GM12878 (cell line): ENCODE measurements at regions not wholly inside any gene's neighbourhood (a gene's known extent, or its start where the extent isn't known, plus 50 kb on each side); places are given as distances from the start of the nearest gene placed in this dataset.

Source experiments
- ATAC-seq: fragments of 200-7000 bp; cut with Tn5 transposase; 3 replicates; pipeline ENCODE4 v1.9.1; 2020; ENCODE audit warnings: mild to moderate bottlenecking, moderate library complexity
- BruUV-seq: library from RNA; stranded (reverse); fragments of 400-500 nt; replicated peaks from 2 replicates; lab custom pipeline; 2021; lab: Mats Ljungman, UMichigan
- CTCF ChIA-PET: fragments of 300-600 bp; sonication (Branson Sonifier 250); formaldehyde crosslinking; extraction: SDS; loops from one replicate; lab custom pipeline; 2021; ENCODE audit warnings: inconsistent platforms; lab: Yijun Ruan, JAX
- POLR2A ChIA-PET: fragments of 350-600 bp; formaldehyde crosslinking; extraction: SDS; loops from one replicate; lab custom pipeline; 2021; ENCODE audit warnings: inconsistent platforms; lab: Charles Lee
- RAD21 ChIA-PET: fragments of 300-600 bp; sonication (Branson Sonifier 250); formaldehyde crosslinking; loops from one replicate; lab custom pipeline; 2023; ENCODE audit warnings: antibody characterized with exemption; ENCODE audit not compliant: unreplicated experiment; lab: Charles Lee
- SMC1A ChIA-PET: fragments of 300-600 bp; sonication (Branson Sonifier 250); formaldehyde crosslinking; loops from one replicate; lab custom pipeline; 2023; ENCODE audit not compliant: unreplicated experiment, uncharacterized antibody; lab: Charles Lee
- DNase-seq: peaks from one replicate; pipeline ENCODE4 v3.0.0-alpha.2; 2011; ENCODE audit warnings: low read depth, low spot score
- FAIRE-seq: peaks from 3 replicates; lab custom pipeline; 2011; peaks lifted over from hg19 to GRCh38; lab: Jason Lieb, UNC
- H2AFZ ChIP-seq: 2 replicates; pipeline ENCODE4 v1.6.0; 2011; ENCODE audit warnings: low read depth, low read length, control low read depth; ENCODE audit not compliant: control insufficient read depth
- H3K27ac ChIP-seq: 2 replicates; pipeline ENCODE4 v1.5.1; 2011; ENCODE audit warnings: control low read depth; ENCODE audit not compliant: control insufficient read depth, insufficient read depth
- H3K27me3 ChIP-seq, 2 experiments: replicated peaks in 1 of 2; 2 replicates each; pipeline versions ENCODE4 v1.6.0 to v1.6.1; 2011; ENCODE audit warnings: low read length in 1 of 2; ENCODE audit not compliant: control insufficient read depth in 2 of 2, insufficient read depth in 2 of 2
- H3K36me3 ChIP-seq, 2 experiments: 2 replicates each; pipeline ENCODE4 v1.5.1; 2011; ENCODE audit warnings: low read length in 1 of 2; ENCODE audit not compliant: control insufficient read depth in 2 of 2, insufficient read depth in 2 of 2
- H3K4me1 ChIP-seq: 2 replicates; pipeline ENCODE4 v1.6.1; 2011; ENCODE audit warnings: mild to moderate bottlenecking, low read length, moderate library complexity, mixed read lengths; ENCODE audit not compliant: control insufficient read depth, insufficient read depth
- H3K4me2 ChIP-seq: 2 replicates; pipeline ENCODE4 v1.6.0; 2011; ENCODE audit warnings: control low read depth; ENCODE audit not compliant: control insufficient read depth, insufficient read depth
- H3K4me3 ChIP-seq: fragments of 200-600 bp; sonication (generic); 2 replicates; pipeline ENCODE4 v1.5.1; 2016
- H3K79me2 ChIP-seq: 2 replicates; pipeline ENCODE4 v1.6.0; 2011; ENCODE audit warnings: low read length; ENCODE audit not compliant: control insufficient read depth, insufficient read depth
- H3K9ac ChIP-seq: 2 replicates; pipeline ENCODE4 v1.8.0; 2011; ENCODE audit warnings: low read length, control low read depth, mixed read lengths; ENCODE audit not compliant: control insufficient read depth, insufficient read depth
- H3K9me3 ChIP-seq: replicated peaks from 3 replicates; pipeline ENCODE4 v1.5.1; 2011; ENCODE audit warnings: mild to moderate bottlenecking, low read length; ENCODE audit not compliant: control insufficient read depth, insufficient read depth
- H4K20me1 ChIP-seq: 2 replicates; pipeline ENCODE4 v1.6.0; 2011; ENCODE audit not compliant: control insufficient read depth, insufficient read depth
- BCL11A ChIP-seq: IDR thresholded peaks from 2 replicates; pipeline ENCODE4 v1.6.1; 2011; ENCODE audit warnings: low read depth, low read length
- BMI1 ChIP-seq: fragments of 450-650 bp; IDR thresholded peaks from 2 replicates; pipeline ENCODE4 v1.6.1; 2016; ENCODE audit warnings: mild to moderate bottlenecking, moderate library complexity, borderline replicate concordance
- DPF2 ChIP-seq: fragments of 450-650 bp; IDR thresholded peaks from 2 replicates; pipeline ENCODE4 v1.6.1; 2017; ENCODE audit warnings: mild to moderate bottlenecking
- ETV6 ChIP-seq, 2 experiments: fragments of 450-650 bp in 1 of 2; IDR thresholded peaks in 1 of 2; conservative IDR thresholded peaks in 1 of 2; 2 replicates each; pipeline ENCODE4 v1.6.1; 2014; ENCODE audit warnings: antibody characterized with exemption in 1 of 2, borderline replicate concordance in 1 of 2, low read depth in 1 of 2, mild to moderate bottlenecking in 1 of 2, moderate library complexity in 1 of 2
- NFIC ChIP-seq: IDR thresholded peaks from 2 replicates; pipeline ENCODE4 v1.6.1; 2012; ENCODE audit warnings: low read depth, mild to moderate bottlenecking, inconsistent platforms, low read length, moderate library complexity
- NR2C2 ChIP-seq: IDR thresholded peaks from 2 replicates; pipeline ENCODE4 v1.6.1; 2011; ENCODE audit warnings: borderline replicate concordance, low read depth; ENCODE audit not compliant: control insufficient read depth, insufficient read length
- RAD51 ChIP-seq: fragments of 450-650 bp; IDR thresholded peaks from 2 replicates; pipeline ENCODE4 v1.6.1; 2016; ENCODE audit warnings: moderate library complexity, mild to moderate bottlenecking, inconsistent platforms
- RCOR1 ChIP-seq: conservative IDR thresholded peaks from 2 replicates; pipeline ENCODE4 v1.6.1; 2012; ENCODE audit warnings: low read depth, low read length, improper control_type of control experiment
- RFX5 ChIP-seq: IDR thresholded peaks from 2 replicates; pipeline ENCODE4 v1.6.1; 2011; ENCODE audit warnings: low read depth, low read length, improper control_type of control experiment
- SIX5 ChIP-seq: IDR thresholded peaks from 2 replicates; pipeline ENCODE4 v1.6.1; 2011; ENCODE audit warnings: mild to moderate bottlenecking, low read depth, low read length, moderate library complexity; ENCODE audit not compliant: severe bottlenecking
- SUPT20H ChIP-seq: IDR thresholded peaks from 2 replicates; pipeline ENCODE4 v1.6.1; 2011; ENCODE audit warnings: low read depth, mild to moderate bottlenecking, low read length, moderate library complexity, borderline replicate concordance; ENCODE audit not compliant: control insufficient read depth
- ZNF217 ChIP-seq: fragments of 450-650 bp; IDR thresholded peaks from 2 replicates; pipeline ENCODE4 v1.6.1; 2017; ENCODE audit warnings: antibody characterized with exemption, mild to moderate bottlenecking
- ZNF274 ChIP-seq: IDR thresholded peaks from one replicate; pipeline ENCODE4 v1.8.0; 2011; ENCODE audit not compliant: insufficient read length, insufficient read depth
- ZSCAN29 ChIP-seq: fragments of 450-650 bp; IDR thresholded peaks from 2 replicates; pipeline ENCODE4 v1.6.1; 2017; ENCODE audit warnings: mild to moderate bottlenecking, moderate library complexity
- WGBS: methylation state at CpG from one replicate; pipeline ENCODE4 v1.1.6; 2016; ENCODE audit warnings: low lambda C conversion rate; ENCODE audit not compliant: insufficient replicate concordance, insufficient coverage; ENCODE audit errors: missing lambda C conversion rate; 5-methylcytosine and 5-hydroxymethylcytosine counted together
- in situ Hi-C: fragments of 300-500 bp; cut with MboI; formaldehyde crosslinking; loops from 9 replicates; pipeline ENCODE4 v1.14.3; 2018; ENCODE audit warnings: mixed read lengths
- intact Hi-C: fragments of 100-400 bp; cut with micrococcal nuclease; formaldehyde crosslinking; loops from one replicate; pipeline ENCODE4 v1.14.2; 2022; ENCODE audit not compliant: unreplicated experiment
- TF ChIP-seq, protein P1 (sequence below): fragments of 450-650 bp; IDR thresholded peaks from 2 replicates; pipeline ENCODE4 v1.6.1; 2014; ENCODE audit warnings: mild to moderate bottlenecking
- TF ChIP-seq, protein P2 (sequence below): IDR thresholded peaks from 2 replicates; pipeline ENCODE4 v1.6.1; 2012; ENCODE audit warnings: low read depth, low read length, improper control_type of control experiment

DNA sequence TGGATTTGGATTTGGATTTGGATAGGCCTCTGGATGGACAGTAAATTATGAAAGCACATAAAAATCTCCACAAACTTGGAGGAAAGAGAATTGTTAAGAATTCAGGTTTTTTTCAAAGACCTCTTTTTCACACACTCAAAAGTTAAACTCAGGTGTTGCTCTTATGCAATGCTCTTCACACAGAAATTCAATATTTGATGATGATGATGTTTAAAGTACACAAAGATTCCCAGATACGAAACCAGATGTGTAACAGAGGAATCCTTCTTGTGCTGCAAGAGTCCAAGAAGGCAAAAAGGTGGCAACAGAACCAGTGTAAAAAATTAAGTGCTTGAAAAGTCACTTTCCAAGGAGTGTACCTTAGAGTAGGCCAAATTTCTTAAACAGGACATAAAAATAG lies 75.8 kb upstream of the SPATS2L start (continued):
- TF ChIP-seq RCOR1 = no peak
- no peak for TF ChIP-seq NR2C2
- TF ChIP-seq ZSCAN29 = no peak
- no peak for TF ChIP-seq DPF2

DNA sequence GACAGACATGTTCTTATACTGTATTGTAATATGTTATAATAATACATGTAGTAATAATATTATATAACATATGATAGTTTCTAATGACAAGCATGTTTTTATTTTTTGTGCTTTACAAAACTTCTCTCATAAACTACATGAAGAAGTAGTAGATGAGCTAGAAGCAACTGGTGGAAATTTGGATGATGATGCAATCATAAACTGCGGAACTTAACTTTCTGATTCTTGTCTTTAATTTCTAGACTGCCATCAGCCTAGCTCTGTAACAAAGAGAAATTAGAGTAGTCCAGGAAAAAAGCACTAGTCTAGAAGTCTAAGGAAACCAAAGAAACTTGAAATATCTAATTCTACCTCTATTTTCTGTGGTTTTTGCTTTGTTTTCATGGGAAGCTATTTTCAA lies 71.0 kb upstream of the SPATS2L start:
- intact Hi-C loops = no loop called here
- H2AFZ ChIP-seq = no peak overlapping the region
- H3K4me3 ChIP-seq = no peak overlapping the region
- no peak overlapping the region for H3K27ac ChIP-seq
- no TSS peak for BruUV-seq
- DNase-seq (no peak), FAIRE-seq (no peak), ATAC-seq (no peak)
- SMC1A ChIA-PET = no interaction called here
- RAD21 ChIA-PET = no interaction called here
- H3K4me2 ChIP-seq = no peak overlapping the region
- no peaks in the 10 kb centered on the region for H3K4me1 ChIP-seq
- no peak for TF ChIP-seq BMI1
- H4K20me1 ChIP-seq = no peaks in the 10 kb centered on the region
- CTCF ChIA-PET = no interaction called here
- no peaks in the 10 kb centered on the region for H3K79me2 ChIP-seq
- POLR2A ChIA-PET = no interaction called here
- no peak overlapping the region for H3K9ac ChIP-seq
- no peaks in the 10 kb centered on the region for H3K36me3 ChIP-seq
- WGBS = 94% methylated on average over 1 of the region's 1 CpG
- no peaks in the 10 kb centered on the region for H3K9me3 ChIP-seq
- no peaks in the 10 kb centered on the region; a peak in 1 of 4 replicates for H3K27me3 ChIP-seq
- in situ Hi-C loops = no loop called here

DNA sequence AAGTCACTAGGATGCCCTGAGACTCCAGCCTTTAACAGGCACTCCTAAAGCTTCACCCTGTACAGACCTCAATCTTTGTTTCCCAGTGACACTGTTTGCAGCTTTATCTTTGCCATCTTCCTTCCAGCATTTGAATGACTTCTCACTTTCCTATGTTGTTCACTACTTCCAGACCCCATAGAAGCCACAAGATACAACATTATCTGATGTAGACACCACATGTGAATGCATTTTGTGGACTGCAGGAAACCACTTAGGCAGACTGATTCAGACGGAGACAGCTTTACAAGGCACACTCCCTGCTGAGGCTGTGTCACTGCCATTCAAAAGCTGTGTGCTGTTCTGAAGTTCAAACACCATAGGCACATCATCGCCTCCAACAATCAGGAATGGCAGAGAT lies 67.3 kb upstream of the SPATS2L start:
- DNase-seq (no peak), FAIRE-seq (no peak), ATAC-seq (no peak)
- 5% methylated on average over 2 of the region's 2 CpGs for WGBS
- Histone ChIP-seq H3K27me3 (no peaks in the 10 kb centered on the region), H3K9ac (no peak overlapping the region), H3K36me3 (no peaks in the 10 kb centered on the region), H3K9me3 (no peaks in the 10 kb centered on the region), H2AFZ (no peak overlapping the region), H3K79me2 (no peaks in the 10 kb centered on the region), H3K4me1 (no peaks in the 10 kb centered on the region), H3K4me2 (no peak overlapping the region), H4K20me1 (no peaks in the 10 kb centered on the region), H3K4me3 (no peak overlapping the region), H3K27ac (no peak overlapping the region)
- ChIA-PET RAD21 (no interaction called here), CTCF (interaction anchor here (0.8 kb wide), 1 partner anchor 9 kb away, joined by 3 read pairs; no protein-coding TSS in a partner anchor), SMC1A (no interaction called here), POLR2A (no interaction called here)
- intact Hi-C loops (no loop called here), in situ Hi-C loops (no loop called here)
- BruUV-seq = no TSS peak
- TF ChIP-seq, protein P1, sequence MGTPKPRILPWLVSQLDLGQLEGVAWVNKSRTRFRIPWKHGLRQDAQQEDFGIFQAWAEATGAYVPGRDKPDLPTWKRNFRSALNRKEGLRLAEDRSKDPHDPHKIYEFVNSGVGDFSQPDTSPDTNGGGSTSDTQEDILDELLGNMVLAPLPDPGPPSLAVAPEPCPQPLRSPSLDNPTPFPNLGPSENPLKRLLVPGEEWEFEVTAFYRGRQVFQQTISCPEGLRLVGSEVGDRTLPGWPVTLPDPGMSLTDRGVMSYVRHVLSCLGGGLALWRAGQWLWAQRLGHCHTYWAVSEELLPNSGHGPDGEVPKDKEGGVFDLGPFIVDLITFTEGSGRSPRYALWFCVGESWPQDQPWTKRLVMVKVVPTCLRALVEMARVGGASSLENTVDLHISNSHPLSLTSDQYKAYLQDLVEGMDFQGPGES = no peak
- TF ChIP-seq RAD51 (no peak), SUPT20H (no peak), BCL11A (no peak), SIX5 (no peak), RFX5 (no peak), ZNF217 (no peak), ETV6 (conservative IDR thresholded peaks at IDR 0.05 in 1 of 2, IDR thresholded peaks at IDR 0.05 in 1 of 2; ENCODE audit: borderline replicate concordance in 1 of 2, low read depth in 1 of 2) (no peak), ZNF274 (no peak), NFIC (no peak)
- TF ChIP-seq, protein P2, sequence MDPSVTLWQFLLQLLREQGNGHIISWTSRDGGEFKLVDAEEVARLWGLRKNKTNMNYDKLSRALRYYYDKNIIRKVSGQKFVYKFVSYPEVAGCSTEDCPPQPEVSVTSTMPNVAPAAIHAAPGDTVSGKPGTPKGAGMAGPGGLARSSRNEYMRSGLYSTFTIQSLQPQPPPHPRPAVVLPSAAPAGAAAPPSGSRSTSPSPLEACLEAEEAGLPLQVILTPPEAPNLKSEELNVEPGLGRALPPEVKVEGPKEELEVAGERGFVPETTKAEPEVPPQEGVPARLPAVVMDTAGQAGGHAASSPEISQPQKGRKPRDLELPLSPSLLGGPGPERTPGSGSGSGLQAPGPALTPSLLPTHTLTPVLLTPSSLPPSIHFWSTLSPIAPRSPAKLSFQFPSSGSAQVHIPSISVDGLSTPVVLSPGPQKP = no peak
